HS-5 (cell line): ENCODE measurements at regions not wholly inside any gene's neighbourhood (a gene's known extent, or its start where the extent isn't known, plus 50 kb on each side); places are given as distances from the start of the nearest gene placed in this dataset.
A peak's percentile ranks its signal among the peaks of the same experiment; 100 is the strongest.
"Not testable (repeated sequence)": the region's sequence is repeated elsewhere in the genome, so short reads cannot be mapped to it uniquely, and the experiment has no call there.

Experiments
- DNase-seq: peaks from one replicate; pipeline ENCODE4 v3.0.0-alpha.2; 2012; ENCODE audit warnings: low read depth

DNA sequence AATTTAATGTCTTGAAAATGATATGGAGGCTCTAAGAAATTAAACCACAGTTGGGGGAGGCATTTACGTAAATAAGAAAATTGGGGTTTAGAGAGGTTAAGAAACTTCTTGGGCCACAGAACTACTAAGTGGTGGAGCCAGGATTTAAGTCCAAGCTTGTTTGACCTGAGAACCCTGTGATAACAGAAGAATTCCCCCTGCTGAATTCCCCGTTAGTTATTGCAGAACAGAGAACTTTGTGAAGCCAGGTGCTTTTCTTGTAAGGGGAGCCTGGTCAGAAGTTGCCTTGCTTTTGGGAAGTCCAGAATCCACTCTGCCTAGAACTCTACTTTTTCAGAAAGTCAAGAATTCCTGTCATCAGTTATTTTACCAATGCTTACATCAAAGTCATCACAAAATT is 309.3 kb upstream of the SEMA6A start:
- DNase-seq, result no peak

- DNase-seq, result no peak
Measured at GRCh38 chr5:116881921-116882531, 307.4 kb upstream of the SEMA6A start.

GRCh38 chr5:116880601-116881000 is 306.0 kb upstream of the SEMA6A start:
- no peak for DNase-seq

DNA sequence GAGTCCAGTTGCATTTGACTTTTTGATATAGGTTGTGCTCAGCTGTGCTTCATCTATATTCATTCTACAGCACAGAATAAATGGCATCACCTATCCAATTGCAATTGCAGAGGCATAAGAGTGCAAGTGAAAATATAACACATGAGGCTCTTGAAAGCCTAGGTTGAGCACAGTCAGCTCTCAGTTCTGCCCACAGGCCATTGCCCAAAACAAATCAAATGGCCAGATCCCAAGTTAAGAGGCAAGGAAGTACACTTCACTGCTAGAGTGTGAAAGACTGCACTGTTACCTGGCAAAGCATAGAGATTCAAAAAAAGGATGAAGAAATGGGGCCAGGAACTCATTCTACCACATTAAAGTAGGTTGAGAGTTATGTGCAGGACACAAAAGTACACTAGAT is 305.5 kb upstream of the SEMA6A start:
- no peak for DNase-seq

DNA sequence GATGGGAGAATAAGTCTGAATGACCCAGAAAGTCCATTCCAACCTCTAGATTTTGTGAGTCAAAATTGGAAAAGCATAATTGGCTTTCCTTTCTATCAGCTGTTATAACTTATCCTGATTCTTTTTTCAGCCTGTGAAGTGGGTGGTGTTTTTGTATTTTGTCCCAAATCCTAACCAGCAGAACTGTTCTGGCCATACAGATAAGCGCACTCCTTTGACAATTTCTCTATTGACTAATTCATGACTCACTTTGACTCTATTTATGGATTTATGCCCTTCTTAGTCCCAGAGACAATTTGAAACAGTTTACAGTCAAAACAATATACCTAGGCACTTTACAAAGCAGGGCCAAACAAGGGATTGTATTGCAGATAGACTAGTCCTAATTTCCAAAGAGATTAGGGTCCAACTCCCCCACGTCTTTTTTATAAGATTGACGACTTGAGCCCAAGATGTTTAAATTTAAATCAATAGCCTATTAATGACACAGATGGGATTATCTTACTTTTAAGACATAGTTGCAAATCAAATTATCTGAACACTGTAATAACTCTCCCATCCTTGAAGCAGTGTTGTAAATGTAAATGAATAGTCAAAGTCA is 301.7 kb upstream of the SEMA6A start:
- DNase-seq, result no peak

DNA sequence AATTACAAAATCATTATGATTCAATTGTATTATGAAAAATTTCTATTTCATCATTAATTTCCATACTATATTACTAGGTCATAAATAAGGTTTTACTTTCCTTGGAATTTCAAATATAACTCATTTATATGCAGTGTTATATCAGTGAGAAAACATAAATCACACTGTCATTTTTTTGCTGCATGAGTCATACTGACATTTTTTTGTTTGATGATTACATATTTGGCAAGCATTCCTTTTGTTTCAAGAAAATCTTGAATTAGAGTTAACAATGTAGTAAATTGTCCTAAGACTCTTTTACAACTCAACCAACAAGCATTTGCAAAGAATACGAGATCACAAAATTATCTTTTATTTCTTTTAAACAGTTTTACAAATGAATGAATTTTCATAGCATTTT is 298.4 kb upstream of the SEMA6A start:
- peak; percentile 2 for DNase-seq

DNA sequence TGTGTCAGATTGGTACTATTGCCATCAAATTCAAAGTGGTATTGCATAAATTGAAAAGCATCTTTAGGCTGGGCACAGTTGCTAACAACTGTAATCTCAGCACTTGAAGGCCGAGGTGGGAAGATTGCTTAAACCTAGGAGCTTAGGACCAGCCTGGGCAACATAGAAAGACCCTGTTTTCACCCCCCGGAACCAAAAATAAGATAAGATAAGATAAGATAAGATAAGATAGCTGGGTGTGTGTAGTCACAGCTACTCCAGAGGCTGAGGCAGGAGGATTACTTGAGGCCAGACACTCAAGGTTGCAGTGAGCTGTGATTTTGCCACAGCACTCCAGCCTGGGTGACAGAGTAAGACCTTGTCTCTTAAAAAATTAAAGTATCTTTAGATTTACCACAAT is 297.9 kb upstream of the SEMA6A start:
- DNase-seq, result no peak

- DNase-seq, result not testable (repeated sequence)
Measured at GRCh38 chr5:116867825-116868224, 293.2 kb upstream of the SEMA6A start.

- no peak for DNase-seq
Measured at GRCh38 chr5:116865651-116866050, 291.0 kb upstream of the SEMA6A start.

- DNase-seq, result no peak
Measured at GRCh38 chr5:116864838-116865190, 290.2 kb upstream of the SEMA6A start.

DNA sequence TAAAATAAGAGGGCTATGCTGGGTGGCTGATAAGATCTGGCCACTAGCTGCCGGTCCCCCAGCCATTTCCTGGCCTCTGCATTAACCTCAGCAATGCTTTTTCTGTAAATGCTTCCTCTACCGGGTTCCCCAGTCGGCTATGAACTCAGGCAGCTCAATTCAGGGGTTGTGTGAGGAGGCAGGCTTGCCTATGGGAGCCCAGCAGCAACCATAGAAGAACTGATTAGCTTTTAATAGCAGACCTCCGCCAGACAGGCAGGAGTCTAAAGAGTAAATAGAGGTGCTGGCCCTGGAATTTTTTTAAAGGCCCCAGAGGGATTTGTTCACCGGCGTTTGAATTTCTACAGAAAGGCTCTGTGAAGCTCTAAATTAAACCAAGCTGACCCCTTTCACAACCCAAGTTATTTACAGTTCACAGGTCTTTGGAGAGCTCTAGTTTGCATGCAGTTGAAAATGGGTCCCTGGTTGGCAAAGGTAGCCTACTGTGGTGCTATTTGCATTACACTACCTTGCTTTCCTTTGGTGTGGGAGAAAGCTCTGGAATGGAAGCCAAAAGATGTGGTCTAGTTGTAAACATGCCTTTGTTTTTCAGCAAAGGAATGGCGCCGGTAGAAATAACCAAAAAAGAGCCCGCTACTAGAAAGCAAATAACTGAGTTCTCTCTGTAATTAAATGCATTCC is 289.7 kb upstream of the SEMA6A start:
- DNase-seq, result no peak

- DNase-seq, result no peak
Measured at GRCh38 chr5:116862632-116863455, 288.2 kb upstream of the SEMA6A start.

DNA sequence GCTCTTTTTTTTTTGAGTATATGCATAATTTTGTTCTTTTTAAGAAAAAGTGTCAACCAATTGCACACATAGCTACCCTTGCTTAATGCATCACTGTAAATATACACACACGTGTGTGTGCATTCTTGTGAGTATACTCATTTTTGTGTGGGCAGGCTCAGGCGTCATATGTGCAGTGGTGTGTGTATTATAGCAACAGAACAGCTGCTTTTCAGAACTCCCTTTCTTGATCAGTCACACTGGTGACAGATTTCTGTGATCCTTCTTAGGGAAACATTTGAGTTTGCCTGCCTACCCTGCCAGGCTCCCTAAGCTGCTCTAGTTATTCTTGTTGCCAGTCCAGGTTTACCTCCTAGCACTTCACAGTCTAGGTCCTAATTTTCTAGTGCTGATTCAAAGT is 287.0 kb upstream of the SEMA6A start:
- no peak for DNase-seq

- no peak for DNase-seq
Measured at GRCh38 chr5:116861097-116861496, 286.5 kb upstream of the SEMA6A start.

DNA sequence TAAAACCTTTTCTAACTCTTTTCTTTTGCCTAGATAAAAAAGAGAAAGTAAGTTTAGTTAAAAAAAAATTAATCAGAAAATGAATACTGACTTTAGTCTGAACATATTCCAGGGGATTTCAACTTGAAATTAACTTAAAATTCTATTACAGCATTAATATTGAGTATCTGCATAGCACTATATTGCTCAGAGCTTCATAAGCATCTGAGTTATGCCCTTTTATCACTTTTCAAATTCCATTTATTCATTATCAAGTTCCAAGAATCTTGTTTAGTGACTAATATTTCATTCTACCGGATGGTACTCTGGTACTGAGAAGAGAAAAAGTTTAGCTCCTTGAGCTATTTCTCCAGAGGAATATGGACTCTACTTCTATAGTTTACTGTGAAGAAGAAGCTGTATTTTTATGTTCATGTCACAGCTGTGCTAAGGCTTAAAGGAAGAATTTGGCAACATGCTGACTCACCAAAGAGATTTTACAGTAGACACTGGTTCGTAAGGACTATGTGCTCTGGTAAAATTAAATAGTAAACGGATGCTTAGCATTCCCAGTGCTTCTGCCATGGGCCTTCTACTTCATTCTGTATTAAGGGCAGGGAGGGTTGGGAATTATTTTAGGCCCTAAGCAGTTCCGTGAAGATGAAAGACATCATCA is 285.2 kb upstream of the SEMA6A start:
- DNase-seq, result no peak

- DNase-seq, result no peak
Measured at GRCh38 chr5:116858705-116859333, 284.2 kb upstream of the SEMA6A start.

GRCh38 chr5:116858020-116858419 is 283.4 kb upstream of the SEMA6A start:
- DNase-seq, result not testable (repeated sequence)

DNA sequence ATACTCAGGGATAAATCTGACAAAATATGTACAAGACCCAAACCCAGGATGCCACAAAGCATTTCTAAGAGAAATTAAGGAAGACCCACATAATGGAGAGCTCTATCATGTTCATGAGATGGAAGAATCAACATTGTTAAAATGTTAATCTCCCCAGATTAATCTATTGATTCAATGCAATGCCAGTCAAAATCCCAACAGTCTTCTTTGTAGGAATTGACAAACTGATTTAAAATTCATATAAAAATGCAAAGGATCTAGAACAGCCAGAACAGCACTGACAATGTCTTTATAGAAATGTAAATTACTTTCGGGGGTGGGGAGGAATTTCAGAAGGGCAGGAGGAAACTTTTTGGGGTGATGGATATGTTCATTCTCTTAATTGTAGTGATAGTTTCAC is 281.6 kb upstream of the SEMA6A start:
- DNase-seq, result no peak

- no peak for DNase-seq
Measured at GRCh38 chr5:116853992-116854391, 279.4 kb upstream of the SEMA6A start.

DNA sequence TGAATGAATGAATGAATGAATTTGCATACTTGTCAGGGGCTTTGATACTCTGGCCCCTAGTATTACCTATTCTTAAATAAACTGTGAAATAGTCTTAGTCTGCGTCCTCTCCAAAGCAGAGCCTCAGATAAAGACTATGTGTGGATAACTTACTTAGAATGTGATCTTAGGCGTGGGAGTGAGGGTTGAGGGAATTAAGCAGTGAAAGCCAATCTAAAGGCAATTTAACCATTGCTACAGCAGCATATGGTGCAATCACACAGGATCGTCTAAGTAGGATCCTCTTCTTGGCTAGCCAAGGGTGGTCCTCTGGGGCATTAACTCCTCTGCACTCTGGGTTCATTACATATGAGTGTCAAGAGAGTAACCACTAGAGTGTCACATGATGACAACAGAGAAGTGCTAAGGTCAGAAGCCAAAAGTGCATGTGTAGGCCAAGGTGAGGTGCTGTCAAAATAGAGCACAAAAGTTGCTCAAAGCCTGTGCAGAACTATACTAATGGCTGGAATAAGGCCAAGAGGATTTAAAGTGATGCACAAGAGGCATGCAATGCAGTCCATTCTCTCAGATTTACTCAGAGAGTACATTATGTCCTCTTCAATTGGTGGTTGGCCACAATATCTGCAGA is 274.4 kb upstream of the SEMA6A start:
- DNase-seq, result no peak

DNA sequence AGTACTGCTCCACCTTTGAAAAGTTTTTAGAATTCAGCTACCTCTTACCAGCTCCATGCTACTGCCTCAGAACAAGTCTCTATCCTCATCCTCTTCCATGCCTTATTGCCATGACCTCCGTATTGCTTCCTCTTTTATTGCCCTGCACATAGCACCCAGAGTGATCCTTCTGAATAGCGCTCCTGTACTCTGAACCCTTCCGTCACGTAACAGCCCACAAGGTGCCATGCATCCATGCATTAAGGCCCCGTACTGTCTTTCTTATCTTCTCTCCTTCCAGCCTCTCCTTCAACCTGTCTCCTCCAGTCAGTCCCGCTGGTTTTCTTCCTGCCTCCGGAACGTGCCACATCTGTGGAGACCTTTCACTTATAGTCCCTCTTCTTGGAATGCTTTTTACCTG is 273.3 kb upstream of the SEMA6A start:
- no peak for DNase-seq
